OCI-LY7 (cell line): ENCODE measurements at regions not wholly inside any gene's neighbourhood (a gene's known extent, or its start where the extent isn't known, plus 50 kb on each side); places are given as distances from the start of the nearest gene placed in this dataset.

Experiments used
- BruUV-seq: library from RNA; stranded (reverse); fragments of 400-500 nt; replicated peaks from 2 replicates; lab custom pipeline; 2021; lab: Mats Ljungman, UMichigan
- CTCF ChIA-PET: fragments of 300-600 bp; sonication (Branson Sonifier 250); formaldehyde crosslinking; loops from one replicate; lab custom pipeline; 2022; ENCODE audit warnings: antibody characterized with exemption; ENCODE audit not compliant: unreplicated experiment; lab: Charles Lee
- POLR2A ChIA-PET: fragments of 300-600 bp; sonication (Branson Sonifier 250); formaldehyde crosslinking; loops from one replicate; lab custom pipeline; 2022; ENCODE audit warnings: antibody characterized with exemption; lab: Charles Lee
- DNase-seq: peaks from one replicate; pipeline ENCODE4 v3.0.0-alpha.2; 2015; ENCODE audit warnings: low spot score
- H2AFZ ChIP-seq: fragments of 200-600 bp; sonication (generic), shearing (Covaris generic); 2 replicates; pipeline ENCODE4 v1.6.1; 2014; ENCODE audit warnings: mild to moderate bottlenecking, antibody characterized with exemption, low read length, moderate library complexity
- H3K27ac ChIP-seq: fragments of 200-600 bp; sonication (generic); 2 replicates; pipeline ENCODE4 v1.5.1; 2014; ENCODE audit warnings: mixed run types, low read depth, mild to moderate bottlenecking, moderate library complexity, low read length, inconsistent platforms; ENCODE audit not compliant: poor library complexity, severe bottlenecking
- H3K36me3 ChIP-seq: fragments of 200-600 bp; sonication (generic); 2 replicates; pipeline ENCODE4 v1.6.1; 2014; ENCODE audit warnings: mild to moderate bottlenecking, antibody characterized with exemption, low read length, moderate library complexity, mixed read lengths; ENCODE audit not compliant: insufficient read depth
- H3K4me1 ChIP-seq: fragments of 200-600 bp; sonication (generic); 2 replicates; pipeline ENCODE4 v1.5.1; 2014; ENCODE audit warnings: mild to moderate bottlenecking, low read length; ENCODE audit not compliant: insufficient read depth, poor library complexity, severe bottlenecking
- H3K4me2 ChIP-seq: fragments of 200-600 bp; sonication (generic); 2 replicates; pipeline ENCODE4 v1.6.1; 2014; ENCODE audit warnings: mild to moderate bottlenecking, low read length
- H3K4me3 ChIP-seq: fragments of 200-600 bp; sonication (generic); 2 replicates; pipeline ENCODE4 v1.5.1; 2014; ENCODE audit warnings: mild to moderate bottlenecking, low read depth, low read length; ENCODE audit not compliant: poor library complexity, severe bottlenecking
- H3K79me2 ChIP-seq: fragments of 200-600 bp; sonication (generic); 2 replicates; pipeline ENCODE4 v1.6.1; 2016; ENCODE audit warnings: low read depth, mild to moderate bottlenecking, low read length, moderate library complexity, mixed read lengths; ENCODE audit not compliant: insufficient read depth
- H3K9me2 ChIP-seq: fragments of 200-600 bp; sonication (generic); 2 replicates; pipeline ENCODE4 v1.6.1; 2016; ENCODE audit warnings: mild to moderate bottlenecking, low read length, mixed read lengths; ENCODE audit not compliant: insufficient read depth
- H3K9me3 ChIP-seq: fragments of 200-600 bp; sonication (generic); 2 replicates; pipeline ENCODE4 v1.6.1; 2014; ENCODE audit warnings: mild to moderate bottlenecking, mixed run types, low read length, mixed read lengths
- H4K20me1 ChIP-seq: fragments of 200-600 bp; sonication (generic); 2 replicates; pipeline ENCODE4 v1.6.1; 2014; ENCODE audit warnings: mild to moderate bottlenecking, antibody characterized with exemption, low read length, moderate library complexity, mixed read lengths; ENCODE audit not compliant: insufficient read depth
- CTCF ChIP-seq: fragments of 200-600 bp; sonication (generic); conservative IDR thresholded peaks from 2 replicates; pipeline ENCODE4 v1.5.1; 2014; ENCODE audit warnings: mild to moderate bottlenecking, antibody characterized with exemption, low read length, moderate library complexity, mixed read lengths
- EZH2phosphoT487 ChIP-seq: fragments of 200-600 bp; sonication (generic); IDR thresholded peaks from 2 replicates; pipeline ENCODE4 v1.6.1; 2018; ENCODE audit warnings: low read depth, borderline replicate concordance, mild to moderate bottlenecking, mixed run types, antibody characterized with exemption, low read length, moderate library complexity, mixed read lengths
- intact Hi-C: fragments of 100-400 bp; cut with micrococcal nuclease; formaldehyde crosslinking; loops from one replicate; pipeline ENCODE4 v1.10.0; 2022; ENCODE audit not compliant: unreplicated experiment

- H3K36me3 ChIP-seq = no peaks in the 10 kb centered on the region
- BruUV-seq = no TSS peak
- ChIA-PET CTCF (no interaction called here), POLR2A (interaction anchor here (0.9 kb wide), 1 partner anchor 1663 kb away, joined by 3 read pairs; no protein-coding TSS in a partner anchor)
- no peak overlapping the region for H2AFZ ChIP-seq
- no peaks in the 10 kb centered on the region for H3K9me3 ChIP-seq
- H3K79me2 ChIP-seq = no peaks in the 10 kb centered on the region
- DNase-seq = no peak
- TF ChIP-seq EZH2phosphoT487 = no peak
- TF ChIP-seq CTCF = no peak
- H3K27ac ChIP-seq = no peak overlapping the region
- H3K9me2 ChIP-seq = no peaks in the 10 kb centered on the region
- H3K4me3 ChIP-seq = no peak overlapping the region
- no peaks in the 10 kb centered on the region for H4K20me1 ChIP-seq
- intact Hi-C loops = loop anchor here (5.0 kb wide), 1 partner anchor 691 kb away; no protein-coding TSS in a partner anchor
- no peaks in the 10 kb centered on the region for H3K4me1 ChIP-seq
- no peak overlapping the region for H3K4me2 ChIP-seq
These were observed 693.6 kb downstream of the QKI start for GRCh38 chr6:164108092-164108491.

- Histone ChIP-seq H3K9me3 (no peaks in the 10 kb centered on the region), H4K20me1 (no peaks in the 10 kb centered on the region), H3K9me2 (no peaks in the 10 kb centered on the region), H3K4me2 (no peak overlapping the region), H3K27ac (no peak overlapping the region), H3K36me3 (no peaks in the 10 kb centered on the region), H3K4me1 (no peaks in the 10 kb centered on the region), H2AFZ (no peak overlapping the region), H3K79me2 (no peaks in the 10 kb centered on the region), H3K4me3 (no peak overlapping the region)
- no peak for TF ChIP-seq CTCF
- no peak for TF ChIP-seq EZH2phosphoT487
- POLR2A ChIA-PET = interaction anchor here (0.7 to 0.9 kb wide), 2 partner anchors 151 to 1663 kb away, joined by 3 read pairs; no protein-coding TSS in a partner anchor
- DNase-seq = no peak
- intact Hi-C loops = loop anchor here (5.0 kb wide), 1 partner anchor 690 kb away; no protein-coding TSS in a partner anchor
- CTCF ChIA-PET = no interaction called here
- no TSS peak for BruUV-seq
These were observed 692.9 kb downstream of the QKI start for GRCh38 chr6:164107297-164107995.

- Histone ChIP-seq H4K20me1 (no peaks in the 10 kb centered on the region), H3K79me2 (no peaks in the 10 kb centered on the region), H3K9me2 (no peaks in the 10 kb centered on the region), H3K27ac (no peak overlapping the region), H2AFZ (no peak overlapping the region), H3K4me2 (no peak overlapping the region), H3K4me3 (no peak overlapping the region), H3K9me3 (no peaks in the 10 kb centered on the region), H3K36me3 (no peaks in the 10 kb centered on the region), H3K4me1 (no peaks in the 10 kb centered on the region)
- intact Hi-C loops = loop anchor here (5.0 kb wide), 1 partner anchor 689 kb away; no protein-coding TSS in a partner anchor
- CTCF ChIA-PET = no interaction called here
- POLR2A ChIA-PET = no interaction called here
- no TSS peak for BruUV-seq
- DNase-seq = peak; percentile 24
- no peak for TF ChIP-seq EZH2phosphoT487
- TF ChIP-seq CTCF = peak; percentile 73
These were observed 691.8 kb downstream of the QKI start for GRCh38 chr6:164106345-164106769.
